HG03342 (cell line): ENCODE measurements at regions not wholly inside any gene's neighbourhood (a gene's known extent, or its start where the extent isn't known, plus 50 kb on each side); places are given as distances from the start of the nearest gene placed in this dataset.

ENCODE experiments used
- ATAC-seq: cut with Tn5 transposase; IDR thresholded peaks from one replicate; pipeline ENCODE4 v1.9.1; 2021; ENCODE audit warnings: mild to moderate bottlenecking, moderate library complexity; ENCODE audit not compliant: unreplicated experiment

- ATAC-seq = no peak
Observed at GRCh38 chr17:55635253-55635914, 87.3 kb downstream of the TMEM100 start.

DNA sequence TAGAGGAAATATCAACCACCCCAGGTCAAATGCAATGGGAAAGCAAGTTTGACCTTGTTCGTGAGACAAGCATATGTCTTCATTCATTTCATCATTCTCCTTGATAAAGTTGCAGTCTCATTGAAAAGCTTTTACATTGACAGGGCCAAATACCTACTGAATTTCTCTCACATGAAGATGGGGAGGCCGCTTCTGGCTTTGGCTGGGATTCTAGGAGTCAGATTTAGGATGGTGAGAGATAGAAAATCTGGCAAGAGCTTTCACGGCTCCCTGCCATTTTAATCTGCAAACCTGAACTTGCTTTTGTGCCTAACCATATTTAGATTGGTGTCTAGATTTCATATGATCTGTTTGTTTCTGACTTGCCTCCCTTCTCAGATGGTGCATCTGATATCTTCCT, 88.0 kb downstream of the TMEM100 start:
- ATAC-seq = no peak

- no peak for ATAC-seq
Observed at GRCh38 chr17:55632893-55633292, 89.8 kb downstream of the TMEM100 start.

DNA sequence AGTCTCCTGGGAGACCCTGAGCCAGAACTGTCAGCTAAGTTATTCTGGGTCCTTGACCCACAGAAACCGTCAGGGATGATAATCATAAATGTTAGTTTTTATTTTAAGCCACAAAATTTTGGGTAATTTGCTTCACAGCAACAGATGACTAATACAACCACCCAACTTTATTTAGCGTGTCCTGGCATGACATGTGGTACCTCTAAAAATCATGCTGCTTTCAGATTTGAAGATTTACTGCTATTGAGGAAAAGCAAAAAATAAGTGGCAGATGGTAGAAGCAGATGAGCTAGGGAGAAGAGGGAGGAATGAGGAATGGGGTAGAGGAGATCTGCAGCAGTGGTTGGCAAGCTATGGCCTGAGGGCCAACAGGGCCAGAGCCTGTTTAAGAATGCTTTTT, 90.4 kb downstream of the TMEM100 start:
- no peak for ATAC-seq

- ATAC-seq = no peak
Observed at GRCh38 chr17:55629995-55630394, 92.7 kb downstream of the TMEM100 start.

DNA sequence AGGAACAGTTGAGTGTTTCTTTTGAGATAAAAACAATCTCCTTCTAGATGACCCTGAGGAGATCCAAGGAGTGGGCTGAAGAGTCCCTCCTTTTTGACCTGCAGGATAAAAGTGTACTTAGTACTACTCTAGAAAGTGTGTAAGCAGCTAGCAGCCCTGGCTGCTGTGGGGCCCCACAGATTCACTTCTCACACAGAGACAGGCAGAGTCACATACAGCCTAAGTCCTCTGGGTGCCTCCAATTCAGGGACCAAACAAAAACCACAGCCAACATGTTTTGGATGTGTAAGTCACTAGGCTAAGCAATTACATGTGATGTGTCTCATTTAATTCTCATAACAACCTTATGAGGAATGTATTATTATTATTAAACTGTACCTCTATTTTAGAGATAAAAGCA, 97.1 kb downstream of the TMEM100 start:
- peak; percentile 66 for ATAC-seq

- ATAC-seq = peak; percentile 60
Observed at GRCh38 chr17:55624772-55625433, 97.8 kb downstream of the TMEM100 start.

DNA sequence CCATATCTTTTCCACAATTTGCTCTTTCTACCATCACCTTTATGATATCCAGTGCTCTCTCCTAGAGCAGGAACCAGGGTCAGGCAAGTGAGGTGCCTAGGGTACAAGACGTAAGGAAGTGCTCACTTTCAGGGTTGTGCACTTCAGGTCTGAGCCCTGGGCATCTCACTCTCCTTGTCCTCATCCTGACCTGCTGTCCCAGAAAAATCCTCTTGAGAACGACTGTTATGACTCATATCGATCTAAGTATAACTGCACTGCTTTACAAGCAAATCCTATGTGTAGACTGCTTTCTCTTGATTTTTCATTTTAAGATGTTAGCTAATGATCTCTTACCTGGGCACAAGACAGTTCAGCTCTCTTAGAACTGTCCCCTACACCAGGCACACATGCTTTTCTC, 100.1 kb downstream of the TMEM100 start:
- ATAC-seq = no peak

DNA sequence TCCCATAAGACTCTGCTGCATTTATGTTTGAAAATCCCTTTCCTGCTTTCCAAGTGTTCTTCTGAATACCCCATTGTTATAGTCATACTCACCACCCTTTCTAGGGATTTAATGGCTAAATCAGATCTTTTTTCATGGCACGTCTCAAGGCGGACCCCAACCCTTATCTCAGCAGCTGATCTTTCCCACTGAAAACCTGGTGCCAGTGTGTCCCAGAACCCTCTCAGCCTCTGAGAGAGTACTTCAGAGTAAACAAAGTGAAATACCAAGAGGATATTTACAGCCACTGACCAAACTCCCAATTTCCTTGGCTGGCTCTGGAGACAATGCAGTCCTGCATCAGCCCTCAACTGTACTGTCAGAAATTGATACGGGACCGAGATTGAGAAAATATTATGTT, 101.7 kb downstream of the TMEM100 start:
- ATAC-seq = no peak

DNA sequence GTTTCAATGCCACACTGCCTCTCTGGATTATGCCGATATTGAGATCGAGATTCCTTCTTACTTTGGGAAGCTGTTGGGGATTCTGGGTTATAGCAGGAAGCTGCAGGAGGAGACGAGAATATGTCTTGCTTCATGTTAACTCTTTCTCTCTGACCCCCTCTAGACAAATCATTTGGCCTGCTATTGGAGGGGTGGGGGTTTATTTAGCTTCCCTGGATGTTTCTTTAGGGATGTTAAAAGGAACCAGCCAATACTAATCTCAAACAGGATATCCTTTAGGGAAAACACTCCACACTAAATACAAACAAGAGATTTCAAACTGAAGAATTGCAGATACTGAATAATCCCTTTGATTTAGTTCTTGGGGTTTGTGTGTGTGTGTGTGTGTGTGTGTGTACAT, 102.6 kb downstream of the TMEM100 start:
- no peak for ATAC-seq

GRCh38 chr17:55617441-55617840, 105.2 kb downstream of the TMEM100 start:
- no peak for ATAC-seq

DNA sequence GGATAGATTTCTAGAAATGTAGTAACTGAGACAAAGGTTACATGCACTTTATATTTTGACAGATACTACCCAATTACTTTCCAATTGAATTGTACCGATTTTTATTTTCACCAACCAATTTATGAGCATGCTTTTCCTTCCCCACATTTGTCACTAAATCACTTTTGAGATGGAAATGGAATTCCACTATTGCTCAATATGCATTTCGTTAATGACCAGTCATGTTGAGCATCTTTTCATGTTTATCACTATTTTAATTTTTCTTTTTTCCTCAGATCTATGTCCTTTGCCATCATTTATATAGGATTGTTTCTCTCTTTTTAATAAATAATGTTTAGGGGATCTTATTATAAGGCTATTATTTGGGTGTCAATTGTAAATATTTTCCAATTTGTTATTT, 102.8 kb upstream of the SMIM36 start:
- no peak for ATAC-seq

GRCh38 chr17:55612691-55613141, 101.5 kb upstream of the SMIM36 start:
- ATAC-seq = no peak

GRCh38 chr17:55607731-55608341, 96.6 kb upstream of the SMIM36 start:
- no peak for ATAC-seq

- ATAC-seq = no peak
Observed at GRCh38 chr17:55606488-55606815, 95.2 kb upstream of the SMIM36 start.

DNA sequence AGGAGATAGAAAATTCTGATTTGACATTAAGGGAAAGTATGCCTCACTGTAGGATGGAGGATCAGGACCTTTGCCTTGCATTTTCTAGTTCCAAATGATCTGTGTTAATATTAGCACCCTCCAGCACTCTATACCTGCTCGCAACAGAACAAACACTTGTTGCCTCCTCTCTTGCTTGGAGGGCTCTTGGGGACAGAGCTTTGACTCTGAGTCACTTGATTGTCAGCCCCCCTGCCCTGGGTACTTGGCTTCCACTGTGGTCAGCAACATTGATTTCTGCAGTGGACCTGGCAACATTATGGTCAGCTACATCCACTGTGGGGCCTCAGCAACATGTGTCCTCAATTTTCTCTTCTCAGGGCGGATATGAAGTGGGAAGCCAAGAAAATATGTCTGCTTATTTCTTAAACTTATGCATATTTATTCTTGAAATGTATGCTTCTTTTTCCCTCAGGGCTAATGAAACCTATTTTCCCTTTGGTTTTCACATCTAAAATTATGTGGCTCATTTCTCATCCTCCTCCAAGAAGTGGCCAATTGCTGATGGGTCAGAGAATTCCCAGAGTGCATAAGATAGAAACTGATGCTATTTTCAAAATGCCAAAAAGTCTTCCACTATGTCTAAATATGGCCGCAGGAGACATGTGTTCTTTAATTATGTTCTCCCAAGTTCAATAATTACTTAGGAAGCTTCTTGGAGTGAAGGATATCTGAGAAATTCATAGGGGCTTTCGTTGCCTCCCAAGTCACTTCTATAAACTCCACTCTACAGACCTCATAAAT, 94.6 kb upstream of the SMIM36 start:
- no peak for ATAC-seq

GRCh38 chr17:55601874-55602364, 90.7 kb upstream of the SMIM36 start:
- ATAC-seq = peak; percentile 74

GRCh38 chr17:55598495-55598894, 87.2 kb upstream of the SMIM36 start:
- no peak for ATAC-seq

- no peak for ATAC-seq
Observed at GRCh38 chr17:55588446-55589242, 77.4 kb upstream of the SMIM36 start.

GRCh38 chr17:55587608-55588139, 76.4 kb upstream of the SMIM36 start:
- ATAC-seq = no peak
